CD14-positive monocyte (primary cell): ENCODE measurements at regions not wholly inside any gene's neighbourhood (a gene's known extent, or its start where the extent isn't known, plus 50 kb on each side); places are given as distances from the start of the nearest gene placed in this dataset.

Experiments used
- DNase-seq, 3 donors: peaks; one replicate each; pipeline ENCODE4 v3.0.0-alpha.2; 2011 to 2022
- H2AFZ ChIP-seq: 2 replicates; pipeline ENCODE4 v1.6.0; 2012; ENCODE audit warnings: mild to moderate bottlenecking, low read depth, low read length, inconsistent platforms; ENCODE audit not compliant: insufficient read depth, poor library complexity, severe bottlenecking
- H3K27ac ChIP-seq, 2 donors: 1 replicate in 1 of 2; 2 replicates in 1 of 2; pipeline ENCODE4 v1.5.1; 2012 to 2013; ENCODE audit warnings: low read length in 2 of 2, control low read depth in 1 of 2, inconsistent platforms in 1 of 2, low read depth in 1 of 2, mild to moderate bottlenecking in 1 of 2
- H3K27me3 ChIP-seq, 2 donors: one replicate each; pipeline versions ENCODE4 v1.6.0 to v1.6.1; 2011 to 2013; ENCODE audit warnings: low read length in 2 of 2; ENCODE audit not compliant: control insufficient read depth in 2 of 2, insufficient read depth in 2 of 2
- H3K36me3 ChIP-seq, 2 donors: replicated peaks in 1 of 2; 1 replicate in 1 of 2; 2 replicates in 1 of 2; pipeline versions ENCODE4 v1.5.1 to v1.6.1; 2012 to 2013; ENCODE audit warnings: low read length in 2 of 2, control low read depth in 1 of 2, inconsistent platforms in 1 of 2, mild to moderate bottlenecking in 1 of 2; ENCODE audit not compliant: insufficient read depth in 2 of 2, control insufficient read depth in 1 of 2
- H3K4me1 ChIP-seq, 2 donors: 1 replicate in 1 of 2; 2 replicates in 1 of 2; pipeline versions ENCODE4 v1.5.1 to v1.6.1; 2012 to 2013; ENCODE audit warnings: low read length in 2 of 2, control low read depth in 1 of 2, inconsistent platforms in 1 of 2, mild to moderate bottlenecking in 1 of 2, moderate library complexity in 1 of 2; ENCODE audit not compliant: insufficient read depth in 2 of 2, control insufficient read depth in 1 of 2
- H3K4me2 ChIP-seq: replicated peaks from 2 replicates; pipeline ENCODE3; 2012; ENCODE audit warnings: low read length, moderate library complexity, mild to moderate bottlenecking; ENCODE audit not compliant: poor library complexity, severe bottlenecking; ENCODE audit errors: extremely low read depth
- H3K4me3 ChIP-seq, 3 experiments: fragments of 200-600 bp in 1 of 3; sonication (generic) in 1 of 3; replicated peaks in 1 of 3; 1 replicate in 2 of 3; 2 replicates in 1 of 3; pipeline ENCODE4 v1.5.1; 2011 to 2013; ENCODE audit warnings: low read length in 3 of 3, mild to moderate bottlenecking in 3 of 3, control low read depth in 2 of 3, low read depth in 2 of 3, inconsistent platforms in 1 of 3, moderate library complexity in 1 of 3
- H3K79me2 ChIP-seq: 2 replicates; pipeline ENCODE4 v1.6.0; 2012; ENCODE audit warnings: mild to moderate bottlenecking, control low read depth, inconsistent platforms, low read length, moderate library complexity; ENCODE audit not compliant: insufficient read depth
- H3K9ac ChIP-seq: 2 replicates; pipeline ENCODE4 v1.6.0; 2017; ENCODE audit warnings: low read length, mild to moderate bottlenecking; ENCODE audit not compliant: insufficient read depth, poor library complexity, severe bottlenecking
- H3K9me3 ChIP-seq, 2 donors: replicated peaks in 1 of 2; 1 replicate in 1 of 2; 2 replicates in 1 of 2; pipeline versions ENCODE4 v1.5.1 to v1.6.1; 2012 to 2013; ENCODE audit warnings: low read length in 2 of 2, control low read depth in 1 of 2; ENCODE audit not compliant: control insufficient read depth in 1 of 2, insufficient read depth in 1 of 2
- H4K20me1 ChIP-seq: 2 replicates; pipeline ENCODE4 v1.6.0; 2012; ENCODE audit warnings: mild to moderate bottlenecking, low read length, control low read depth, moderate library complexity; ENCODE audit not compliant: insufficient read depth
- H3K27ac Mint-ChIP-seq, 7 donors: one replicate each; pipeline ENCODE4 v1.8.0; 2020; ENCODE audit warnings: mild to moderate bottlenecking in 7 of 7, mixed read lengths in 7 of 7, moderate library complexity in 6 of 7, inconsistent platforms in 2 of 7
- H3K27me3 Mint-ChIP-seq, 3 donors: one replicate each; pipeline ENCODE4 v1.8.0; 2021 to 2022; ENCODE audit warnings: low read depth in 3 of 3, mild to moderate bottlenecking in 3 of 3, mixed read lengths in 3 of 3, moderate library complexity in 3 of 3, inconsistent platforms in 1 of 3
- H3K36me3 Mint-ChIP-seq, 2 donors: one replicate each; pipeline ENCODE4 v1.8.0; 2020; ENCODE audit warnings: mixed read lengths in 2 of 2, inconsistent platforms in 1 of 2, mild to moderate bottlenecking in 1 of 2
- H3K4me1 Mint-ChIP-seq: one replicate; pipeline ENCODE4 v1.8.0; 2020; ENCODE audit warnings: mild to moderate bottlenecking, mixed read lengths
- H3K4me3 Mint-ChIP-seq, 2 donors: one replicate each; pipeline ENCODE4 v1.8.0; 2020; ENCODE audit warnings: mild to moderate bottlenecking in 2 of 2, mixed read lengths in 2 of 2, moderate library complexity in 1 of 2
- H3K9me3 Mint-ChIP-seq, 7 donors: one replicate each; pipeline ENCODE4 v1.8.0; 2020 to 2022; ENCODE audit warnings: mixed read lengths in 7 of 7, mild to moderate bottlenecking in 6 of 7, moderate library complexity in 6 of 7, inconsistent platforms in 2 of 7
- WGBS: methylation state at CpG from one replicate; pipeline ENCODE4 v1.1.5; 2013; ENCODE audit warnings: missing lambda C conversion rate; ENCODE audit not compliant: insufficient coverage; 5-methylcytosine and 5-hydroxymethylcytosine counted together
- intact Hi-C, 2 donors: fragments of 100-400 bp; cut with micrococcal nuclease; formaldehyde crosslinking; loops; one replicate each; pipeline versions ENCODE4 v1.15.0 to v1.15.1; 2023
- TF ChIP-seq, protein P1 (sequence below): fragments of 200-600 bp; IDR thresholded peaks from one replicate; pipeline ENCODE4 v1.8.0; 2022; ENCODE audit warnings: antibody characterized with exemption, mild to moderate bottlenecking

DNA sequence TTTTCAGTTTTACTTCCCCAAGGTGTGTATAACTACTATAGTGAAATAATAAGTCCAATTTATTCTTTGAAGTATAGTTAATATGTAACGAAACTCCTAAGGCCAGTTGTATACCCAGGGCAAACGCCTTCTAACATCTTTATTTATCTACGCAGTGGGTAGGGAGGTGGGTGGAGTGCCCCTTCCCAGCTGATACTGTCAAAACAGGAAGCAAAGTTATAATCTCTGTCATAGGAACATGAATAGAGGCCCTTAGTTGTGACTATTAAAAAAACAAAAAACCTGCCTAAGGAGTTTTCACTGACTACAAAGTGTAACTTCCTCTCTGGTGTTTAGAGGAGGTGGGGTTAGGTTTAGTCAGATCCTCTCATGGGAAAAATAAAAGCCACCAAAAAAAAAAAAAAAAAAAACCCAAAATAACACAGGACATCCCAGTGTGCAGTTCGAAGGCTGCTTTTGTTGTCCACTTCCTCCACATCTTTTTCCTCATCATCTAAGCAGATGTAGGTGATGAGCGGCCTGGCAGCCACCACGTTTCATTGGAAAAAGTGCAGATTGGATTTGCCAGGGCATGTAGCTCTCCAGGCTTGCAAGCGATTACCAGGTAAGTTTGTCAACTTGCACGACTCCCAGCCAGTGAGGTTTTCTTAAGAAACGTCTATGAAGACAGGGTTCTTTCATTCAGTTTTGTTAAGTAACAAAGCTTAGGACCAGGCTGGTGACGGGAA is 58.7 kb downstream of the UTRN start:
- TF ChIP-seq, protein P1, sequence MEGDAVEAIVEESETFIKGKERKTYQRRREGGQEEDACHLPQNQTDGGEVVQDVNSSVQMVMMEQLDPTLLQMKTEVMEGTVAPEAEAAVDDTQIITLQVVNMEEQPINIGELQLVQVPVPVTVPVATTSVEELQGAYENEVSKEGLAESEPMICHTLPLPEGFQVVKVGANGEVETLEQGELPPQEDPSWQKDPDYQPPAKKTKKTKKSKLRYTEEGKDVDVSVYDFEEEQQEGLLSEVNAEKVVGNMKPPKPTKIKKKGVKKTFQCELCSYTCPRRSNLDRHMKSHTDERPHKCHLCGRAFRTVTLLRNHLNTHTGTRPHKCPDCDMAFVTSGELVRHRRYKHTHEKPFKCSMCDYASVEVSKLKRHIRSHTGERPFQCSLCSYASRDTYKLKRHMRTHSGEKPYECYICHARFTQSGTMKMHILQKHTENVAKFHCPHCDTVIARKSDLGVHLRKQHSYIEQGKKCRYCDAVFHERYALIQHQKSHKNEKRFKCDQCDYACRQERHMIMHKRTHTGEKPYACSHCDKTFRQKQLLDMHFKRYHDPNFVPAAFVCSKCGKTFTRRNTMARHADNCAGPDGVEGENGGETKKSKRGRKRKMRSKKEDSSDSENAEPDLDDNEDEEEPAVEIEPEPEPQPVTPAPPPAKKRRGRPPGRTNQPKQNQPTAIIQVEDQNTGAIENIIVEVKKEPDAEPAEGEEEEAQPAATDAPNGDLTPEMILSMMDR, result no peak
- no peaks in the 10 kb centered on the region for H3K27me3 ChIP-seq
- peaks cover 90 to 95% of the 10 kb centered on the region in 2 donors for H3K4me1 ChIP-seq
- H2AFZ ChIP-seq, result peak overlapping the region; percentile 14
- peak overlapping the region; percentile 73 to 80 for H3K4me3 Mint-ChIP-seq
- peak; percentile 66 to 80 (median 78) for DNase-seq
- peak overlapping the region; percentile 6 to 66 (median 15) for H3K4me3 ChIP-seq
- H3K36me3 ChIP-seq, result no peaks in the 10 kb centered on the region
- peaks cover 33% of the 10 kb centered on the region for H4K20me1 ChIP-seq
- no peaks in the 10 kb centered on the region for H3K9me3 ChIP-seq
- H3K27me3 Mint-ChIP-seq, result no peaks in the 10 kb centered on the region
- H3K27ac Mint-ChIP-seq, result peak overlapping the region; percentile 90 to 97 (median 94)
- peaks cover 94% of the 10 kb centered on the region for H3K79me2 ChIP-seq
- H3K27ac ChIP-seq, result peak overlapping the region; percentile 83 to 86
- WGBS, result 8% methylated on average over 6 of the region's 10 CpGs
- no peaks in the 10 kb centered on the region for H3K9me3 Mint-ChIP-seq
- peak overlapping the region; percentile 34 for H3K9ac ChIP-seq
- intact Hi-C loops, result no loop called here
- H3K4me2 ChIP-seq, result peak overlapping the region; percentile 64
- peaks cover 90% of the 10 kb centered on the region for H3K4me1 Mint-ChIP-seq
- H3K36me3 Mint-ChIP-seq, result peaks cover 0 to 10% of the 10 kb centered on the region in 2 donors

DNA sequence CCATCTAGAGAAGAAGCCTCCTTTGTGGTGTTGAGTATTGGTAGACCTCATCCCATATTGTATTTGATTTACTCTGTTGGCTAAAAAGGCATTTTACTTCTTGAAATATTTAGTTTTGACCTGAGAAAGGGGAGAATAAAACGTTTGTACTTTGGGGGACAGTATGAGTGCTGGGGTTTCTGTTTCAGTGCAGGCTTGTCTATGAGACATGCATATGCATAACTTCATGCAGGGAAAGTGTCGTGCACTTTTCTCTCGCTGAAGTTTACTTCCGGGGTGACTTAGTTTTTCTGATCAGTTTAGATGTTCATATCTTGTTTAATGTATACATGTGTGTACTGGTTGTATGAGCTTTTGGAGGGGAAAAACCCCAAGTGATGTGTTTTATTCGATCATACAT is 59.5 kb downstream of the UTRN start:
- Mint-ChIP-seq H3K4me3 (peak overlapping the region; percentile 73 to 80), H3K4me1 (peaks cover 90% of the 10 kb centered on the region), H3K9me3 (no peaks in the 10 kb centered on the region), H3K36me3 (peaks cover 0 to 10% of the 10 kb centered on the region in 2 donors), H3K27me3 (no peaks in the 10 kb centered on the region), H3K27ac (peak overlapping the region; percentile 90 to 97 (median 94))
- peaks cover 95% of the 10 kb centered on the region for H3K79me2 ChIP-seq
- peaks cover 92 to 95% of the 10 kb centered on the region in 2 donors for H3K4me1 ChIP-seq
- H3K4me3 ChIP-seq, result peak overlapping the region; percentile 6 to 66 (median 15)
- no peak overlapping the region for H2AFZ ChIP-seq
- 3% methylated on average over 4 of the region's 5 CpGs for WGBS
- H3K36me3 ChIP-seq, result no peaks in the 10 kb centered on the region
- peaks cover 32% of the 10 kb centered on the region for H4K20me1 ChIP-seq
- H3K4me2 ChIP-seq, result peak overlapping the region; percentile 64
- H3K27ac ChIP-seq, result peak overlapping the region; percentile 83 to 86
- H3K9me3 ChIP-seq, result no peaks in the 10 kb centered on the region
- intact Hi-C loops, result no loop called here
- DNase-seq, result peak in 1 of 3 donors; percentile 20
- H3K9ac ChIP-seq, result peak overlapping the region; percentile 34
- no peaks in the 10 kb centered on the region for H3K27me3 ChIP-seq
- TF ChIP-seq, protein P1, result no peak
